CD4-positive, alpha-beta T cell treated with Interferon alpha-2 for 1 hour (primary cell): ENCODE measurements at regions not wholly inside any gene's neighbourhood (a gene's known extent, or its start where the extent isn't known, plus 50 kb on each side); places are given as distances from the start of the nearest gene placed in this dataset.
"Not testable (repeated sequence)": the region's sequence is repeated elsewhere in the genome, so short reads cannot be mapped to it uniquely, and the experiment has no call there.

Experiments used
- DNase-seq, 2 donors: peaks; one replicate each; pipeline ENCODE4 v3.0.0-alpha.2; 2020 to 2022

GRCh38 chr2:138898855-138899254, 118.7 kb upstream of the NXPH2 start:
- no peak for DNase-seq

GRCh38 chr2:138897274-138897673, 117.1 kb upstream of the NXPH2 start:
- DNase-seq: no peak

- DNase-seq: no peak
Measured at GRCh38 chr2:138893746-138894145, 113.6 kb upstream of the NXPH2 start.

- DNase-seq: no peak
Measured at GRCh38 chr2:138881126-138881525, 100.9 kb upstream of the NXPH2 start.

GRCh38 chr2:138879931-138880330, 99.7 kb upstream of the NXPH2 start:
- DNase-seq: no peak

- DNase-seq: no peak
Measured at GRCh38 chr2:138877421-138877820, 97.2 kb upstream of the NXPH2 start.

GRCh38 chr2:138874251-138874650, 94.1 kb upstream of the NXPH2 start:
- DNase-seq: no peak

- DNase-seq: not testable (repeated sequence)
Measured at GRCh38 chr2:138872116-138872515, 91.9 kb upstream of the NXPH2 start.

GRCh38 chr2:138871312-138871711, 91.1 kb upstream of the NXPH2 start:
- DNase-seq: no peak

GRCh38 chr2:138867341-138867740, 87.2 kb upstream of the NXPH2 start:
- DNase-seq: no peak

GRCh38 chr2:138866797-138867196, 86.6 kb upstream of the NXPH2 start:
- no peak for DNase-seq

- DNase-seq: no peak
Measured at GRCh38 chr2:138853761-138854160, 73.6 kb upstream of the NXPH2 start.

GRCh38 chr2:138853296-138853695, 73.1 kb upstream of the NXPH2 start:
- DNase-seq: no peak

GRCh38 chr2:138846216-138846821, 66.1 kb upstream of the NXPH2 start:
- peak in 1 of 2 donors; percentile 7 for DNase-seq

GRCh38 chr2:138842341-138842740, 62.2 kb upstream of the NXPH2 start:
- DNase-seq: no peak

- no peak for DNase-seq
Measured at GRCh38 chr2:138841459-138841858, 61.3 kb upstream of the NXPH2 start.

GRCh38 chr2:138838851-138839620, 58.8 kb upstream of the NXPH2 start:
- no peak for DNase-seq

- no peak for DNase-seq
Measured at GRCh38 chr2:138831691-138832090, 51.5 kb upstream of the NXPH2 start.

- no peak for DNase-seq
Measured at GRCh38 chr2:138831154-138831553, 51.0 kb upstream of the NXPH2 start.

- no peak for DNase-seq
Measured at GRCh38 chr2:138830547-138830946, 50.4 kb upstream of the NXPH2 start.
